ENCODE measurements at regions not wholly inside any gene's neighbourhood (a gene's known extent, or its start where the extent isn't known, plus 50 kb on each side); places are given as distances from the start of the nearest gene placed in this dataset.

DNA sequence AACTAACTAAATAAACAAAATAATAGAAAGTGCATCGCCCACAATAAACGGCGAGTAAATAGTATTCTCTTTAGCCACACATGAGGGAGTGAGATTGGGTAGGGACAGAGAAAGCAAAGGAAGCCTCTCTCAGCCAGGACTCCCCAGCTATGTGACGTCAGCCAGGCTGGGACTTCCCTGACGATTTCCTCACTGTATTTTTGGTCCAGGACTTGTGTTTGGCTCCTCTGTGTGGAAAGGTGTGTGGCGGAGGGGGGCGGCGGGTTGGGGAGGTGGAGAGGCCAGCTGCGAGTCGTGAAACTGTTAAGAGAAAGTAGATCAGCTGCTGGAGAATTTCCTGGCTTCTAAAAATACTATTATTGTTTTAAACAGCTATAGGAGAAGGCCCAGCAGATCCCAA, 1124.6 kb downstream of the AACS start:
- TF ChIP-seq CTCF (conservative IDR thresholded peaks at IDR 0.05; ENCODE audit: low read depth in 2 of 2) (no peak), JUNB (IDR thresholded peaks at IDR 0.05; ENCODE audit: unreplicated experiment) (no peak), ETS1 (IDR thresholded peaks at IDR 0.05) (no peak), CREB1 (CRISPR knock-in tag; IDR thresholded peaks at IDR 0.05; ENCODE audit: low read depth) (no peak), POLR2AphosphoS5 (IDR thresholded peaks at IDR 0.05; ENCODE audit: low read depth) (no peak), EZH2 (IDR thresholded peaks at IDR 0.05; ENCODE audit: low read depth, unreplicated experiment) (no peak), NANOG (IDR thresholded peaks at IDR 0.05; ENCODE audit: borderline replicate concordance) (no peak), EZH2phosphoT487 (IDR thresholded peaks at IDR 0.05; ENCODE audit: unreplicated experiment) (no peak), ZNF114 (CRISPR knock-in tag; IDR thresholded peaks at IDR 0.05) (no peak)
- TF ChIP-seq, protein P1, sequence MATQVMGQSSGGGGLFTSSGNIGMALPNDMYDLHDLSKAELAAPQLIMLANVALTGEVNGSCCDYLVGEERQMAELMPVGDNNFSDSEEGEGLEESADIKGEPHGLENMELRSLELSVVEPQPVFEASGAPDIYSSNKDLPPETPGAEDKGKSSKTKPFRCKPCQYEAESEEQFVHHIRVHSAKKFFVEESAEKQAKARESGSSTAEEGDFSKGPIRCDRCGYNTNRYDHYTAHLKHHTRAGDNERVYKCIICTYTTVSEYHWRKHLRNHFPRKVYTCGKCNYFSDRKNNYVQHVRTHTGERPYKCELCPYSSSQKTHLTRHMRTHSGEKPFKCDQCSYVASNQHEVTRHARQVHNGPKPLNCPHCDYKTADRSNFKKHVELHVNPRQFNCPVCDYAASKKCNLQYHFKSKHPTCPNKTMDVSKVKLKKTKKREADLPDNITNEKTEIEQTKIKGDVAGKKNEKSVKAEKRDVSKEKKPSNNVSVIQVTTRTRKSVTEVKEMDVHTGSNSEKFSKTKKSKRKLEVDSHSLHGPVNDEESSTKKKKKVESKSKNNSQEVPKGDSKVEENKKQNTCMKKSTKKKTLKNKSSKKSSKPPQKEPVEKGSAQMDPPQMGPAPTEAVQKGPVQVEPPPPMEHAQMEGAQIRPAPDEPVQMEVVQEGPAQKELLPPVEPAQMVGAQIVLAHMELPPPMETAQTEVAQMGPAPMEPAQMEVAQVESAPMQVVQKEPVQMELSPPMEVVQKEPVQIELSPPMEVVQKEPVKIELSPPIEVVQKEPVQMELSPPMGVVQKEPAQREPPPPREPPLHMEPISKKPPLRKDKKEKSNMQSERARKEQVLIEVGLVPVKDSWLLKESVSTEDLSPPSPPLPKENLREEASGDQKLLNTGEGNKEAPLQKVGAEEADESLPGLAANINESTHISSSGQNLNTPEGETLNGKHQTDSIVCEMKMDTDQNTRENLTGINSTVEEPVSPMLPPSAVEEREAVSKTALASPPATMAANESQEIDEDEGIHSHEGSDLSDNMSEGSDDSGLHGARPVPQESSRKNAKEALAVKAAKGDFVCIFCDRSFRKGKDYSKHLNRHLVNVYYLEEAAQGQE (IDR thresholded peaks at IDR 0.05; ENCODE audit: unreplicated experiment), result no peak
